ENCODE measurements at regions not wholly inside any gene's neighbourhood (a gene's known extent, or its start where the extent isn't known, plus 50 kb on each side); places are given as distances from the start of the nearest gene placed in this dataset.

DNA sequence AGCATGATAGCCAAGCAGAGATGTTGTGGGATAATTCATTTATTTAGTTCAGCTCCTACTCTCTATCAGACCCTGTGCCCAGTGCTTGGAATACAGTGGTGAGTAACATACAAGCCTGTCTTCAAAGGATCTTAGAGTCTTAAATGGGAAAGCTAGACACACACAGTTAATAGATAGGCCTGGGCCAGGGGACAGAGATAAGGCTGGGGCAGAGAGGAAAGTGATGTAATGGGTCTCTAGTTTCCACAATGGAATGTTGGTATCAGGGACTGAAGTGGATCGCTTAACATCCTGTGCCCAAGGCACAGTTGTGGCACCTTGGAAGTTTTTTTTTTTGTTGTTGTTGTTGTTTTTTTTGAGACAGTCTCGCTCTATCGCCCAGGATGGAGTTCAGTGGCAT, 79.9 kb upstream of the POLG start:
- TF ChIP-seq, protein P1, sequence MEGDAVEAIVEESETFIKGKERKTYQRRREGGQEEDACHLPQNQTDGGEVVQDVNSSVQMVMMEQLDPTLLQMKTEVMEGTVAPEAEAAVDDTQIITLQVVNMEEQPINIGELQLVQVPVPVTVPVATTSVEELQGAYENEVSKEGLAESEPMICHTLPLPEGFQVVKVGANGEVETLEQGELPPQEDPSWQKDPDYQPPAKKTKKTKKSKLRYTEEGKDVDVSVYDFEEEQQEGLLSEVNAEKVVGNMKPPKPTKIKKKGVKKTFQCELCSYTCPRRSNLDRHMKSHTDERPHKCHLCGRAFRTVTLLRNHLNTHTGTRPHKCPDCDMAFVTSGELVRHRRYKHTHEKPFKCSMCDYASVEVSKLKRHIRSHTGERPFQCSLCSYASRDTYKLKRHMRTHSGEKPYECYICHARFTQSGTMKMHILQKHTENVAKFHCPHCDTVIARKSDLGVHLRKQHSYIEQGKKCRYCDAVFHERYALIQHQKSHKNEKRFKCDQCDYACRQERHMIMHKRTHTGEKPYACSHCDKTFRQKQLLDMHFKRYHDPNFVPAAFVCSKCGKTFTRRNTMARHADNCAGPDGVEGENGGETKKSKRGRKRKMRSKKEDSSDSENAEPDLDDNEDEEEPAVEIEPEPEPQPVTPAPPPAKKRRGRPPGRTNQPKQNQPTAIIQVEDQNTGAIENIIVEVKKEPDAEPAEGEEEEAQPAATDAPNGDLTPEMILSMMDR (IDR thresholded peaks at IDR 0.05), result no peak
- no peak for TF ChIP-seq POLR2AphosphoS5 (IDR thresholded peaks at IDR 0.05)
- no peak for TF ChIP-seq EP300 (IDR thresholded peaks at IDR 0.05)
- TF ChIP-seq POLR2A (IDR thresholded peaks at IDR 0.05; ENCODE audit: low read depth), result no peak

All from esophagus muscularis mucosa (tissue), 4 donors.